MCF 10A (cell line): ENCODE measurements at regions not wholly inside any gene's neighbourhood (a gene's known extent, or its start where the extent isn't known, plus 50 kb on each side); places are given as distances from the start of the nearest gene placed in this dataset.

Experiments
- BruUV-seq: library from RNA; stranded (reverse); fragments of 400-500 nt; replicated peaks from 2 replicates; lab custom pipeline; 2021; lab: Mats Ljungman, UMichigan
- CTCF ChIA-PET: fragments of 300-600 bp; sonication (Branson Sonifier 250); formaldehyde crosslinking; extraction: SDS; loops from one replicate; lab custom pipeline; 2021; ENCODE audit warnings: antibody characterized with exemption, inconsistent platforms; lab: Yijun Ruan, JAX
- POLR2A ChIA-PET: fragments of 300-600, 350-650 bp; sonication (Branson Sonifier 250); formaldehyde crosslinking; extraction: SDS; loops from one replicate; lab custom pipeline; 2020; ENCODE audit warnings: antibody characterized with exemption, inconsistent platforms; lab: Yijun Ruan, JAX
- DNase-seq: peaks from one replicate; pipeline ENCODE4 v3.0.0-alpha.2; 2018; ENCODE audit not compliant: unreplicated experiment
- H3K27ac Mint-ChIP-seq: one replicate; pipeline ENCODE4 v1.8.0; 2022; ENCODE audit warnings: mild to moderate bottlenecking, low read depth, mixed read lengths; ENCODE audit not compliant: unreplicated experiment
- H3K27me3 Mint-ChIP-seq: one replicate; pipeline ENCODE4 v1.8.0; 2022; ENCODE audit warnings: mixed read lengths; ENCODE audit not compliant: insufficient read depth, unreplicated experiment
- H3K36me3 Mint-ChIP-seq: one replicate; pipeline ENCODE4 v1.8.0; 2022; ENCODE audit warnings: mild to moderate bottlenecking, moderate library complexity, mixed read lengths; ENCODE audit not compliant: insufficient read depth, unreplicated experiment
- H3K4me1 Mint-ChIP-seq: one replicate; pipeline ENCODE4 v1.8.0; 2022; ENCODE audit warnings: mixed read lengths; ENCODE audit not compliant: insufficient read depth, unreplicated experiment
- H3K4me3 Mint-ChIP-seq: one replicate; pipeline ENCODE4 v1.8.0; 2022; ENCODE audit warnings: mild to moderate bottlenecking, moderate library complexity, mixed read lengths; ENCODE audit not compliant: unreplicated experiment
- H3K9me3 Mint-ChIP-seq: one replicate; pipeline ENCODE4 v1.8.0; 2022; ENCODE audit warnings: mixed read lengths; ENCODE audit not compliant: unreplicated experiment
- CTCF ChIP-seq: fragments of 200-600 bp; IDR thresholded peaks from one replicate; pipeline ENCODE4 v1.8.0; 2022; ENCODE audit warnings: antibody characterized with exemption, mild to moderate bottlenecking; ENCODE audit not compliant: unreplicated experiment
- intact Hi-C: fragments of 100-400 bp; cut with micrococcal nuclease; formaldehyde crosslinking; loops from 2 replicates; pipeline ENCODE4 v1.14.1; 2022

GRCh38 chr1:115547696-115548095 lies 94.1 kb upstream of the VANGL1 start:
- no peak for TF ChIP-seq CTCF
- no peak for DNase-seq
- BruUV-seq: no TSS peak
- intact Hi-C loops: loop anchor here (5.0 kb wide), 1 partner anchor 80 kb away; no protein-coding TSS in a partner anchor
- no peaks in the 10 kb centered on the region for H3K36me3 Mint-ChIP-seq
- peaks cover 10% of the 10 kb centered on the region for H3K9me3 Mint-ChIP-seq
- ChIA-PET CTCF (interaction anchor here (0.6 to 1.5 kb wide), 5 partner anchors 10 to 270 kb away, joined by 3 to 5 read pairs (median 4); no protein-coding TSS in a partner anchor), POLR2A (no interaction called here)
- H3K4me1 Mint-ChIP-seq: peaks cover 15% of the 10 kb centered on the region
- H3K27me3 Mint-ChIP-seq: no peaks in the 10 kb centered on the region
- H3K27ac Mint-ChIP-seq: no peak overlapping the region
- no peak overlapping the region for H3K4me3 Mint-ChIP-seq

DNA sequence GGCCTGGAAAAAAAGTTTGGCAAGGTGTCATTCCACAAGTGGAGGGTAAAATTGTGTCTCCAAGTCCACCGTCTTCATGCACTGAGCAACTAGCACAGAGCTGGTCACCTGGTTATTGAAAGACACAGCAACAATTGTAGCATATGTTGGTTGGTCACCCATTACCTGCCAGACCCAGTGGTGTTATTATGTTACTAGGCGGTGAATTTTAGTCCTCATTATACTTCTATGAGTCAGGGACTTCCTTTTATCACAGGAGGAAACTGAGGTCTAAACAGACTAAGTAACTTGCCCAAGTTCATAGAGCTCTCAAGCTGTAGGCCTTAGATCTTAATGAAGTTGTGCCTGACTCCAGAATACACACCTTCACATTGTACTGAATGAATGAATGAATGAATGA lies 94.9 kb upstream of the VANGL1 start:
- Mint-ChIP-seq H3K36me3 (no peaks in the 10 kb centered on the region), H3K9me3 (peaks cover 10% of the 10 kb centered on the region)
- BruUV-seq: no TSS peak

GRCh38 chr1:115545791-115546733 lies 95.7 kb upstream of the VANGL1 start:
- BruUV-seq: no TSS peak
- Mint-ChIP-seq H3K4me1 (peaks cover 15% of the 10 kb centered on the region), H3K36me3 (no peaks in the 10 kb centered on the region), H3K9me3 (peaks cover 10% of the 10 kb centered on the region), H3K27me3 (no peaks in the 10 kb centered on the region), H3K27ac (peak overlapping the region; percentile 92), H3K4me3 (peak overlapping the region; percentile 57)
- CTCF ChIA-PET: interaction anchor here (0.7 to 1.6 kb wide), 7 partner anchors 11 to 226 kb away, joined by 3 to 8 read pairs (median 4); no protein-coding TSS in a partner anchor
- POLR2A ChIA-PET: interaction anchor here (0.6 to 0.9 kb wide), 2 partner anchors 21 to 584 kb away, joined by 3 read pairs; no protein-coding TSS in a partner anchor
- TF ChIP-seq CTCF: peak; percentile 61
- intact Hi-C loops: loop anchor here (1.0 to 5.0 kb wide), 3 partner anchors 49 to 407 kb away; no protein-coding TSS in a partner anchor
- DNase-seq: peak; percentile 84

More for the DNA sequence above, 94.9 kb upstream of the VANGL1 start:
- Mint-ChIP-seq H3K4me1 (peaks cover 15% of the 10 kb centered on the region), H3K27me3 (no peaks in the 10 kb centered on the region), H3K4me3 (no peak overlapping the region), H3K27ac (no peak overlapping the region)
- no peak for DNase-seq
- CTCF ChIA-PET: interaction anchor here (0.6 to 1.5 kb wide), 9 partner anchors 9 to 269 kb away, joined by 3 to 6 read pairs (median 3); no protein-coding TSS in a partner anchor
- intact Hi-C loops: loop anchor here (1.0 to 5.0 kb wide), 3 partner anchors 48 to 408 kb away; no protein-coding TSS in a partner anchor
- TF ChIP-seq CTCF: no peak
- POLR2A ChIA-PET: no interaction called here
